Erythroblast (primary cell): ENCODE measurements at regions not wholly inside any gene's neighbourhood (a gene's known extent, or its start where the extent isn't known, plus 50 kb on each side); places are given as distances from the start of the nearest gene placed in this dataset.

ENCODE experiments used
- GATA1 ChIP-seq: IDR thresholded peaks from 2 replicates; pipeline ENCODE4 v1.6.1; 2011; ENCODE audit warnings: low read depth, mild to moderate bottlenecking, control low read depth, low read length, moderate library complexity
- POLR2A ChIP-seq: IDR thresholded peaks from 2 replicates; pipeline ENCODE4 v1.6.1; 2011; ENCODE audit warnings: mild to moderate bottlenecking, low read length

DNA sequence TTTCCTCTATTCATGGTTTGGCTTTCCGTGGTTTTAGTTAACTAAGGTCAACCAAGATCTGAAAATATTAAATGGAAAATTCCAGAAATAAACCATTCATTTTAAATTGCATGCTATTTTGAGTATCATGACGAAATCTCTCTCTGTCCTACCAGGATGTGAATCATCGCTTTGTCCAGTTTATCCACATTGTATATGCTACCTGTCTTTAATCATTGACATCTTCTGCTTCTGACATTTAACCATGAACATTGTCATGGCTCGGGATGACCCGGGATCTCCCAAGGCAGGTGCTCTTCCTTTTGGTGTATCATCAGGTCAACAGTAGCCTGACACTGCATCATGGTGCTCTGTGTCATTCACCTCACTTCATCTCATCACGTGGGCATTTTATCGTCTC lies 125.5 kb upstream of the HNRNPU start:
- TF ChIP-seq POLR2A, result no peak
- no peak for TF ChIP-seq GATA1
